ENCODE measurements at regions not wholly inside any gene's neighbourhood (a gene's known extent, or its start where the extent isn't known, plus 50 kb on each side); places are given as distances from the start of the nearest gene placed in this dataset.

DNA sequence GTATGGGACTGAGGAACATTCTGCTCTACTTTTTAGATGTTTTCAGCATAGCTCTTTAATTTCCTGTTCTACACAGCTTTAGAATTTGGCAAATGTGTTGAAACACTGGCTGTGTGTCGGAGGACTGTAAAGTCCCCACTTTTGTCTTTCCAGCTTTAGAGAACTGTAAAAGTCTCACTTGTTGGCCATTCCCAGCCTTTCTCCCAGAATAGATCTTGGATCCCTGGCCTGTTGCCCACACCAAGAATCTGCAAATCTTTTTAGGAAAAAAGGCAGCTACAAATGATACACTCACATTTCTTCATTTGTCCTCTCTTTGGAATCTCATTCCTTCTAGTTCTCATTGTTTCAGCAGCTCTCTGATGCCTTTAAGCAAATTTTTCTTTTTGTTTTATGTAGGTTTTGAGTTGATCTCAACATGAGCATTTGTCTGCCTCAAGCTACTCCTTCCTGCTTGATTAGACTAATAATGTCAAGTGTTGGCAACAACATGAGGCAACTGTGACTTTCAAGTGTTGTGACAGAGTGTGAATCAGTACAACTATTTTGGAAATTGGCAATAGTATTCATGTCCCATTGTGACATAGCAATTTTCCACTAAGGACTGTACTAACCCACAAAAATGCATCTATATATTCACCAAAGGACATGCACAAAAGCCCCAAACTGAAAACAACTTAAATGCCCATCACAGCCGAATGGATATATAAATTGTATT lies 610.8 kb downstream of the EPHA4 start:
- DNase-seq (ENCODE audit: low read depth in 2 of 2), result no peak

DNA sequence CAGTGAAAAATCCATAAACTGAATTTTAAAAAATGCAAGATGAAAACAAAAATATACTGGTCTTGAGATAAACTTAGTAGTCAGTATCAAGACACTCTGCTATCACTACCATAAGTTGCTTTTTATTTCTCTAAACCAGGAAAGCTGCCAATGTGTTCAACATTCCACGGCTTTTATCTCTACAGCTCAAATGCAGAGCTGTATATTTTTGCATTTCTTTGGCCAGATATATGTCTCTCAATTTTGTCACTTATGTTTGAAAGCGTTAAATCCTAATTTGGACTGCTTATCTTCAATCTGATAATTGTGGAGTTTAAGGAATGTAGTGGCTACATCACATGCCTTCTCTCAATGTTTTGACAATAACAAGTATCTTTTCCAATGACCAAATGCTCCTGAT lies 609.5 kb downstream of the EPHA4 start:
- no peak for DNase-seq (ENCODE audit: low read depth in 2 of 2)

DNA sequence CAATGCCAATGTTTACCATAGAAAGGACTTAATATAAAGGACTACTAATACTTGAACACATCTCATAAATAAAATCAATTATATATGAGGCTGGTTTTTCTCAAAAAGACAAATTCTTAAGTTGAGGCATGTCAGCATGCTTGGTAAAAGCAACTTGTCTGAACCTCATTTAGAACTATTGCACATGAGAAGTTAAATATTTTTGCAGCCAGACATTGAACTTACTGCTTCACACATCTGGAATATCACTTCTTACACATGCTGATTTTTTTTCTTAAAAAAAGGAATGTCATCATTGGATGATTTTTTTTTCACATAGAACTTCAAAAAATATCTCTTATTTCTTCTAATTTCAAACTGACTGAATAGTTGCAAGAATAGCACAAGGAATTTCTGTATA lies 609.0 kb downstream of the EPHA4 start:
- DNase-seq (ENCODE audit: low read depth in 2 of 2), result no peak

DNA sequence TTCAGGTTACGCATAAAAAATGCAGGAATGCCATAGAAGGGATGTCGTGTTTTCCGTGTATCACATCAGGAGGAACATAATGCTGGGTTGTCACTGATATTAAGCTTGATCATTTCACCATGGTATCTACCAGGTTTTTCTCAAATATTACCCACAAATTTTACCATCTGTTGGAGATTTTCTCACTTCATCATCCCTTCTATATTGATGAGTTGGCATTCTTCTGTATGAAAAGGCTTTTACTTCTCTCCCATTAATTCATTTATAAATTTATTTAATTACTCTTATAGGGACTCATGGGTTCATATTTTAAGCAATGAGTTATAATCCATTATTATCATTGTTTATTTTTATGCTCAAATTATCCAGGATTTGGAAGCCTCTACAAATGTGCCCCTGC lies 608.2 kb downstream of the EPHA4 start:
- no peak for DNase-seq (ENCODE audit: low read depth in 2 of 2)

DNA sequence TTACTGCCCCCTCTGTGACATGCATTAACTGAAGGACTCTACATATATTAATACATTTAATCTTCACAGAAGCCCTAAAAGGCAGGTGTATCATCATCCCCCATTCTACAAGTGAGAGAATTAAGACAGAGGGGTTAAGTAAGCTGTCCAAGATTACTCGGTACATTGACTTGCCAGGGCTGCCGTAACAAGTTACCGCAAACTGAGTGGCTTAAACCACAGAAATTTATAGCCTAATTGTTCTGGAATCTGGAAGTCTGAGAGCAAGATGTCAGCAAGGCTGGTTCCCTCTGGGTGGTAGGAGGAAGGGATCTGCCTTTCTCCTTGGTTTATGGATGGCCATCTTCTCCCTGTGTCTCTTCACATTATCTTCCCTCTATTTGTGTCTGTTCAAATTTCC lies 605.5 kb downstream of the EPHA4 start:
- DNase-seq (ENCODE audit: low read depth in 2 of 2), result no peak

DNA sequence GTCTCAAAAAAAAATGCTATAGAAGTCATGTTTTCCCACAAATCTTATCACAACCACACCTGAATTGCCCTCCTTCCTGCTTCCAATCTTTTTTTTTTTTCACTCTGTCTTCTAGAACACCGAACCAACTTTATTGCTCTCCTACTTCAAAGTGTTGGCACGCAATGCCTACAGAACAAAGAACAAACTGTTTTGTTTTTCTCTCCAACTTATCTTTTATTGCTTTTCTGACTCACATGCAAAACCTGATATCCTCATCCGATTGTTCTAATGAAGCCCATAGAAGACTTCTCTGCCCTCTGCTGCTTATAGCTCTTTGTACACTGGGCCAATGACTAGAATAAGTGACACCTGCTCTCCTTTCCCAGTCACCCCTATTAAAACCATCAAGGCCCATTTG lies 602.8 kb downstream of the EPHA4 start:
- DNase-seq (ENCODE audit: low read depth in 2 of 2), result no peak

DNA sequence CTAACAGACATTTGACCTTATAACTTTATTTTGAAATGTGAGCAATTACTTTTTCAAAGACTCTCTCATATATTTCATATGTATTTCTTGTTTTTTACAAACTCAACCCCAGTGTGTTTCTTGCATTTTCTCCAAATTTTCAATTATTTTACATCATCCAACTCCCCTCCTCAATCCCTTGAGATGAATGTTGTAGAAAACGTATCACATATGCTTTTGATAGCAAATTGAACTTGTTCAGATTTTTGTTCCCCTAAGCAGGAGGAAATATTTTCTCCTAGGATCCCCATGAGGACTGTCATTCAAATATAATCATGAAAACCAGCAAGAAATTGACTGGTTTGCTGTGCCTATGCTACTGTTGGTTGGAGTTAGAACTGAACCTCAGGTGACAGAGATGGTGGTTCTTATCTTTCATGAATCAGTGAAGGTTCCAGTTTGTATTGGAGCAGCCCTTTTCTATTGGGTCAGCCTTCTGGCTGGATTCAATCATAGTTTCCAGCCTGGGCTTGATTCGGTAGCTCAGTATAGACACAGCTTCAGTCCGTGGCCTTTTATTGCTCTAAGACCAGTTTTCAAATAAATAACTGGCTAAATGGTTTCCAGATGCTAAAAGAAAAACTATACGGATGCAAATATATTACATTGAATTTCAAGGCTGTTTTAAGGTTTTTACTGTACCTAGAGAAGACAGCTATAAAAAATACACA lies 591.0 kb downstream of the EPHA4 start:
- DNase-seq (ENCODE audit: low read depth in 2 of 2), result no peak

DNA sequence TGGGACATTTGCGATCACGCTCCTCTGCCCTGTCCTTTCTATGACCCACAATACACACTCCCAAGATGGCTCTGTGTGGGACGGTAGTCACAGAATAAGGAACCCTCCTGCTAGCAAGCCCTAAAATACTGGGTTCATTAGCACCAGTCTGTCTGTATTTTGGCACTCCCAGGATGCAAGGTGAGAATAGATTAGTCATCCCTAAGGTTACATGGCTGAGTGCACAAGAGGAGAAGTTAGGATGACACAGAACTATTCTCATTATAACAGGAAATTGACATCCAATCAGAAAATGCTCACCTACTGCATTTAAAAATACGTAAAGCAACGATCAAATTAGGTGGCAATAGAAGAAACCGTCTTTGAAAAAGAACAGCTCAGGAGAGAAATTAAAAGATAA lies 590.2 kb downstream of the EPHA4 start:
- no peak for DNase-seq (ENCODE audit: low read depth in 2 of 2)

DNA sequence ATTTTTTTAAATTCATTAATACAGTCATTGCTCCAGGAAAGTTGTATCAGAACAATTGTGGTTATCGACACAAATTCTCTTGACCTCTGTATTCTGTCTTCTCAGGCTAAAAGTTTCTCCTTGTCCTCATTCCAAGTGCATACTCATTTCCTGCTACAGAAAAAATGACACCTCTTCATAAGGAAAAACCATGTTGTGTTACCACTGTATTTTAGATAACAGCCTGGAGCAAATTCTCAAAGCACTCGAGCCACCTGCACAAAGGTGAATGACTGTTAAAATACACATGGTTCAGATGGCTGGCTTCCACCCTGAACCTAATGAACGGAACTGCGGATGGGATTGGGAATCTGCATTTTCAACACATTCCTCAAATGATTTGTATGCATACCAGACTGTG lies 586.5 kb downstream of the EPHA4 start:
- no peak for DNase-seq (ENCODE audit: low read depth in 2 of 2)

DNA sequence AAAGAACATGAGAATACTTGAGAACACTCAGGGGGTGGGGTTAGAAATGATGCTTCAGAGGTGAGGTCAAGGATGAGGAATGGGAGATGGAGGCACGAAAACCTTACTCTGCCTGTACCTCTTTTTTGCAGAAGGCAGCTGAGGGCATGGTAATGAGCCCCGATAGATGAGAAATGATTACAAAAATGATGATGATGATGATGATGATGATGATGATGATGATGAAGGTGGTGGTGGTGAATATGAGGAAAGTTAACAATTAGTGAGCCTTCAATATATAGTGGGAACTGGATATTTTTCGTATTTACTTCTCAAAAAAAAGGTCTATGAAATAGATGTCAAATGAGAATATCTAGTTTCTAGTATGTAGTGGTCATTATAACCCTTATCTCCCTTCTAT lies 584.3 kb downstream of the EPHA4 start:
- DNase-seq (ENCODE audit: low read depth in 2 of 2), result no peak

DNA sequence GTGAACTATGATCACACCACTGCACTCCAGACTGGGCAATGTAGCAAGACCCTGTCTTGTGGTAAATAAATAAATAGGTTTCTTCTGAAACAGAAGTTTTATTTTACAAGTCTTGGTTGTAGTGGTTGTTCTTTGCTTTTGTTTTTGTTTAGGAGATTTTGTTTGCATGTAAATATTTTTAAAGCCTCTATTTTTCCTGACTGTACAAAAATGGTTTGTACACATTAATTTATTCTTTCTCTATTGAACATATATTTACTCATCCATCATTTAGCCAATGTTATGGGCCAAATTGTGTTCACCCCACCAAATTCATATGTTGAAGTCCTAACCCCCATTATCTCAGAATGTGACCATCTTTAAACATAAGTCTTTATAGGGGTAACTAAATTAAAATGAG lies 580.1 kb downstream of the EPHA4 start:
- DNase-seq (ENCODE audit: low read depth in 2 of 2), result no peak

DNA sequence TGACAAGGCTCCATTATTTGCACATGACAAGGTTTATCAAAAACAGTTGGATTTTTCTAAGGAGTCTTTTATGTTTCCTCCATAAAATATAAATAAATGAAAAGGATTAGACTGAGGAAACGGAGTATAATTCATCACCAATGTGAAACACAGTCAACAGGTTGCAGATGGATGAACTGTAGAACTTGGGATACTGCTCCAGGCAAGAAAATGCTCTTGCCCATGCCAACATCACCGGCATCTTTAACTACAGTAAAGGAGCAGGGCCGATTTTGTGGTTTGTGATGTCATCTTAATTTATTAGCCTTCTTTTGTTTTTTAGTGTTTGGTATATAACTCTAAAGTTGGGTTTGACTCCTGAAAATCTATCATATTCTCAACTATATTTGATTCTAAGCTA lies 577.3 kb downstream of the EPHA4 start:
- no peak for DNase-seq (ENCODE audit: low read depth in 2 of 2)

DNA sequence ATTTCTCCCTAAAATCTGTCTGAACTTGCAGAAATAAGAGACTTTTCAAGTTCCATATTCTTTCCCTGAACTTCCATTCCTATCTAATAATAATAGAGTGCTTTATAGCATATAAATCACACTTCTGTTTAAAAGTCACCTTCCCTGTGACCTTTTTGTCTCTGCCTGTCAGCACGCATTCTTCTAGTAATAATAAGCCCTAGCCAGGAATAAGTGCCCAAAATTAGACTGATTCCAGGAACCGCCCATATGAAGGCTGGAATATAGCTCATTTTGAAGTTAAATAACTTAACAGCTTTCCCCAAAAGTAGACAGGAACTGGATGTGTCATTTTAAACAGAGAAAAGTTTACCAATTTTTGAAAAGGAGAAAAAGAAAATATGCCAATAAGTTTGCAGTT lies 576.5 kb downstream of the EPHA4 start:
- DNase-seq (ENCODE audit: low read depth in 2 of 2), result no peak

DNA sequence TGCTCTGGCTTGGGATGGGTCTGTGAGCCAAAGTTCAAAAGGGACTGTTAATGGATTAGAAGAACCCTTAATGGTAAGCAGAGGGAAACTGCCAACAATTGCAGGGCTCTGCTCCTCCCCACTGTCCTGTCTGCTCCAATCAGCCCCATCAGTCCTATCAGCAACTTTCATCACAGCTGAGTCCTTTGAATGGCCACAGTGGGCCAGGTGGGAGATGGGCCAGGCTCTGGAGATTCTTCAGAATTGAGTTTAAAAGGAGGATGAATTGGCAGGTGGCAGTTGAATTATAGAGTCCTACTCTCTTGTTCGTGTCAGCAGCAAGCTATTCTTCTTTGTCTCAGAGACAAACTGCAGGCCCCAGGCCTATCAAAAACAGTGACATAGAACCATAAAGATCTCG lies 573.9 kb downstream of the EPHA4 start:
- no peak for DNase-seq (ENCODE audit: low read depth in 2 of 2)

DNA sequence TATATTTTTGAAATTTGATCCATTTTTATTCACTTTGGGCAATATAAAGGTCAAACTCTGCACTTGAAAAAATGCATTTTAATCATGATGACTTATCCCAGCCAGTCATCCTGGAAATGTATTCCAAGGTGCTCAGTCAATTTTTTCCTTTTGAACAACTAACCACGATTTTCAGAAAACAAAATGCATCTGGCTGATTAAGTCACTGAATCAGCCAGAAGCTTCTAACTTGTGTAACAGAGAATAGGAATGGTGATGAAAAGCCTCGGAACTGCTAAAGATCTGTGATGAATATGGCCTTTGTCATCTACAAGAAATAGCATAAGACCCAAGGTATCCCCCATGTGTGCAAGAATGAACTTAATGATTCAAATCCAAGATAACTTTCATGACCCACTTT lies 572.7 kb downstream of the EPHA4 start:
- DNase-seq (ENCODE audit: low read depth in 2 of 2), result no peak

DNA sequence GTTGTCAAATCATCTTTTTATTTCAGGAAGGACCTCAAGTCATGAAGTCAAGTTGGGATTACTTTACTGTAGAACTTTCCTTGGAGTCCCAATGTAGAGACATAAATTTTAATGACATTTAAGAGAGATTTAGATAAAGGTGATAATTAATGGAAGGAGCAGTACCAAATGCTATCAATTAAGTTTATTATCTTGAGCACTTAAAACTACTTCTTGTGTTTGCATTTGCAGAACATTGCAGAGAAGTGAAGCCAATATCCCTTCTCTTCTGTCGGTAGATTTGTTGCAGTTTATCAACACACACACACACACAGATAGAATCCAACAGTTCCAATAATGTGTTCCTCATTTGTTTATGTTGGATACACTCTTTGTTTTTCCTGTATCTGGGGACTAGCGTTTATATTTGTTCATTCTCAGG lies 570.7 kb downstream of the EPHA4 start:
- no peak for DNase-seq (ENCODE audit: low read depth in 2 of 2)

DNA sequence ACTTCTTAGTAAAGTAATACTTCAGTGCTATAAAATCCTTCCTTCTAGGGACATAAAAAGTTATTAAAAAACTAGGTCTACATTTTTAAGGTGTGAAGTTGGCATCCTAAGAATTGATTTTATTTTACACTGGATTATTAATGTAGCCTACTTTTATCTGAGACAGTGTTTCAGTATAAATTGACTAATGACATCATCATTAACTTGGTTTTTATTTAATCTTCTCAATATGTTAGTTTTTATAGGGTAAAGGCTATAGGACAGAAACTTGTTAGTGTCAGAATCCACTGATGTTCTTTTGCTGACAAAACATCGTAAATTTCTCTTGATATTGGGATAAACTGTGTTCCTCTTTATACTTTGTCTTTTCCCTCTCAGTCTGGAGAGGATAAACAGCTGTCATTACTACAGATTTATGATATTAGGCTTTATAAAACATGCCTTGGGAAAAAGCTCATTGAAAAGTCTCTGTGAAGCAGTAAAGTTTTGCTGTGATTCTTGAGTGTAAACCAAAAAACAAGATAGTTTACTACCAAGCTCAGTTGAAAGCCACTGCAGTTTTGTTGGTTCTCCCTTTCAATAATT lies 569.9 kb downstream of the EPHA4 start:
- no peak for DNase-seq (ENCODE audit: low read depth in 2 of 2)

DNA sequence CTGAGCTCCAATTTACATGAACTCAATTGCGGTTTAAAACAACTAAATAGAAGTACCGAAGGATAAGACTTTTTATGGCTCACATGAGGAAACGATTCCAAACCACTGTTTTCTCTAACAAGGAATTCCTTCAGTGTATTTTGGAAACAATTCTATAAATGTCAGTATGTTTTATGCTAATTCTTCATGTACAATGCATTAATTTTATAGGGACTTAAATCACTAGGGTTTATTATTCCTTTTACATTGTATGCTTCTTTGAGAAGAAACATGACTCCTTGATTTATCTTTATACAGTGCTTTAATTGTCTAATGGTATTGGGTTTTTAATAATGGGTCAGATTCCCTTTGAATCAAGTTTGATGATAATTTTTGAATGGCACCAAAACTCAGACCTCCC lies 566.8 kb downstream of the EPHA4 start:
- DNase-seq (ENCODE audit: low read depth in 2 of 2), result no peak

DNA sequence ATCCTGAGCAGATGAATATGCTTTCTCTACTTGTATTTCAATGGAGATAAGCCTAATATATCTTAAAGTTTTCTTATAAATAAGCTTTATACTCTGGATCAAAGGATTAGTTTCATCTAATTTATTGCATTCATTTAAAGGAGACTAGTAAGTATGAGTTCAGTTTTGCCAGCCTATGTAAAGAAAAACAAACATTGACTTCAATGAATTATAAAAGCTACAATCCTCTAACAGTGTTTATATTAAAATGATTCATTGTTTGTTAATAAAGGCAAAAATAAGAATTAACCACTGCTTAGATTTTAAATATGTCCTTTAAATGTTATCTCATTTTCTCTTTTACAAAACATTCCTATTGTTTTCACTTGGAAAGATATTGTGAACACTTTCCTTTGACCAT lies 566.0 kb downstream of the EPHA4 start:
- DNase-seq (ENCODE audit: low read depth in 2 of 2), result no peak

DNA sequence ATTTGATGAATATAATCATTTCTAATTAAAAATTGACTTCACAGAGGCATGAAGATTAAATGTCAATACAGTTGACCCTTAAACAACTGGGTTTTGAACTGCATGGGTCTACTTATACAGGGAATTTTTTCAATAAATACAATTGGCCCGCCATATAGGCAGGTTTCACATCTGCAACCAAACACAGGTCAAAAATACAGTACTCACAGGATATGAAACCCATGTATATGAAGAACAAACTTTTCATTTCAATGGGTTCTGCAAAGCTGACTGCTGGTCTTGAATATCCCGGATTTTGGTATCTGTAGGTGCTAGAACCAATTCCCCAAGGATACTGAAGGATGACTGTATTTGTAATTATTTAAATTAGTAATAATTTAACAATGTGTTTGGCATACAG lies 555.6 kb downstream of the EPHA4 start:
- DNase-seq (ENCODE audit: low read depth in 2 of 2), result no peak

DNA sequence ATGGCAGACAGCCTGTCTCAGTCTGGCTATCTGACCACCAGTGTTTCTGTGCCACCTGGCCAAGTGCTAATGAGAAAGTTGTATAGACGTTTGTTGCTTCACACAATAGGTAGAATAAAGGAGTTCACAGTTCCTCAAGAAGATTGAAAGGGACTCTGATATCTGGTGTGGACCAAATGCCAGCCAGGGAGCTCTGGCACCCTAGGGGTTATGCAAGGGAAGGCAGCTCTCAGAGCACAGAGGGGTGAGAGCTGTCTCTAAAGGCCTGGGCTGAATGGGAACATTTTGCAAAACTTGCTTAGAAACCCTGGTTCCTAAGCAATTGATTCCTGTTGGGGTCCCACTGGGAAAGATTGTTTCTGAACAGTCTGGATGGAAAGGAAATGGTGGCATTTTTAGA lies 553.8 kb downstream of the EPHA4 start:
- no peak for DNase-seq (ENCODE audit: low read depth in 2 of 2)

DNA sequence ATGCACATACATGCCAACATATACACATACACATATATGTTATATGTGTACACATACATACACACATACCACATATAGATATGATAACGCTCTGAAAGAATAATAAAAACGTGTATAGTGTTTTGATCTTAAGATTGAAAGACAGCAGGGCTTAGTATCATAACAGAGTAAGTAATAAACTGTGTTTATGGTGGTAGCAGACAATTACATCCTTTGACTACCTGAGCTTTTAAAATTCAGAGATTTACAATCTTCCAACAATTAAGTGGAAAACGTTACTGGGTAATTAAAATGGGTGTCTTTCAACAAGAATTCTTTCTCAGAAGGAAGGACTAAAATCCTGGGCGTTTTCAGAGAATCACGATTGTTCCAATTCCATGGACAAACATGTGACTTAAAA lies 552.4 kb downstream of the EPHA4 start:
- DNase-seq (ENCODE audit: low read depth in 2 of 2), result no peak

DNA sequence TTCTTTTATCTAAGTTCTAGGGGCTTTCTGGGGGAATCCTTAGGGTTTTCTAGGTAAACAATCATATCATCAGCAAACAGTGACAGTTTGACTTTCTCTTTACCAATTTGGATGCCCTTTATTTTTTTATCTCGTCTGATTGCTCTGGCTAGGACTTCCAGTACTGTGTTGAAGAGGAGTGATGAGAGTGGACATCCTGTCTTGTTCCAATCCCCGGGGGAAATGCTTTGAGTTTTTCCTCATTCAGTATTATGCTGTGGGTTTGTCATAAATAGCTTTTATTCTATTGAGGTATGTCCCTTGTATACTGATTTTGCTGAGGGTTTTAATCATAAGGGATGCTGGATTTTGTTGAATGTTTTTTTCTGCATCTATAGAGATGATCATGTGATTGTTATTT lies 549.5 kb downstream of the EPHA4 start:
- no peak for DNase-seq (ENCODE audit: low read depth in 2 of 2)
